Activated CD8-positive, alpha-beta memory T cell treated with anti-CD3 and anti-CD28 coated beads for 48 hours (primary cell): ENCODE measurements at regions not wholly inside any gene's neighbourhood (a gene's known extent, or its start where the extent isn't known, plus 50 kb on each side); places are given as distances from the start of the nearest gene placed in this dataset.
A peak's percentile ranks its signal among the peaks of the same experiment; 100 is the strongest.

Experiments
- DNase-seq, 3 experiments: peaks; one replicate each; pipeline ENCODE4 v3.0.0-alpha.2; 2020; ENCODE audit warnings: low read depth in 2 of 3, low spot score in 2 of 3

DNA sequence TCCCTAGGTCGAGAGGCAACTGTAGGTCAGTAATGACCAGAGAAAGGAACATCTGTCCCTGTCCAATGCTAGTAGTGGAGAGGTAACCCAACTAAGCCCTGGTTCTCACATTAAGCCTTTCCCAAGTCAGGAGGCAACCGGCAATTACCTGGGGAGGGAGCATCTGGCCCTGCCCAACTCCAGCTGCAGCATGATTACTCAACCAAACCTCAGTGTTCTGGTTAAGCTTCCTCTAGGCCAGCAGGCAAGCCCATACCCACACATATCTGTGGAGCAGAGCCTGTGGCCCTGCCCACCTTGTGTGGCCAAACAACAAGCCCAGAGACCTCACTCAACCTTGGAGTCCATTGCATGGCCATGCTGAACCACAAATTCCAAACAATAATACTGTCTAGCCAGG, 220.8 kb upstream of the SLC24A2 start:
- DNase-seq = no peak

DNA sequence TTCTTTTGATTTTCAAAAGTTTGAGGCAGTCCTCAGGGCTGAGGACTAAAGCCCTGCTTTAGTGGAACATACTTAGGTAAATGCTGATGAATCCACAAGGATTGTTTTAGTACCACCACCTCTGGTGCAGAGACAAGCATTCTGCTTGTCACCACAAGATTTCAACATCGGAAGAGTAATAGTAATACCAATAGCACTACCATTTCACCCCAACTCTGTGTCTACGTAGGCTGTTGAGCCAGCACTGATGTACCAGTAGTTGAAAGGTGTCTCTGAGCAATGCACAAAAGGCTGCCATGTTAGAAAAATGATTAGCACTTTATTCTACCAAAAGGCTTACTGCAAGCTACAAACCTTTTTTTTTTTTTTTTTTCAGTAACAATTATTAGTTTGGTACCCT, 213.2 kb upstream of the SLC24A2 start:
- no peak for DNase-seq

DNA sequence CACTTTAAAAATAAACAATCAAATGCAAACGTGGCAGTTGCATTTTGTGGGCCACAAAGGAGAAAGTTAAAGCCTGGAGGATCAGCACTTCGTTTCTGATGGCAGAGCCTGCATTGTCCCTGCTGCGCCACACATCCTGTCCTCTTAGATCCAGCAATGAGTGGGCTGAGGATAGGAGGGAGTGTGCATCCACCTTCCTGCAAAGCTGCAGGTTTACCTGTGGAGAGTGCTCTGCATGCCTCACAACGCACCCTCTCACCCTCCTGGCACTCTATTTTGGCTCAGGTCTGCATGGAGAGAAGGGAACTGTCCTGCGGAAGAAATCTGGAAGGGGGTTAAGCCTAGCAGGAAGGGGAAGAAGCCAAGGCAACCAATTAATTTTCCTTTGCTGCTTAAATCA, 212.2 kb upstream of the SLC24A2 start:
- no peak for DNase-seq

- peak in 2 of 3 experiments; percentile 30 to 38 for DNase-seq
Observed at GRCh38 chr9:19999491-20000057, 210.7 kb upstream of the SLC24A2 start.

DNA sequence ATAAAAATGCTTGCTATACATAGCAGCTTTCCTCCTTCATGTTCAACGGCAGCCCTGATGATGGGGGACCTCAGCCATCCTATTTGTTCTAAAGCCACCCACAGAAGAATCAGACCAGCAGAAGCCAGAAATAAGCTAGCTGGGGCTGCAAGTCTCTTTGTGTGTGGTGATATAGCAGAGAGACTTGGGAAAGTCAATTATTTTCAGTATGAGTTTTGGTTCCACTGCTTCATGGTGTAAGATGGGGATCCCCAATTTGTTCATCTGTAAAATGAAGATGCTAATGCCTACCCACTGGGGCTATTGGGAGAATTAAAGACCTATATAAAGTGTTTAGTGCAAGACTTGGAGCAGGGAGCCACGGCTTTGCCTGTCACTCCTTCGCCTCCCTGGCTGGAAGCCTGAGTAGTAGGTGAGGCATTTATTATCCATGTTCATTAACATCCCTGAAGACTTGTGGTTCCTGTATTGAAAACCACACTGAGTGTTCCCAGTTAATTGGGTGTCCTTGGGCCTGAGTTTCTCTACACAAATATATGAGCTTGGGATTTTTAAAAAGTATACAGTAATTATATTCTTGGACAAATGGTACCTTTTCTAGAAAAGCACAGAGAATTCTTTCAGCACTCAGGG, 210.1 kb upstream of the SLC24A2 start:
- no peak for DNase-seq

DNA sequence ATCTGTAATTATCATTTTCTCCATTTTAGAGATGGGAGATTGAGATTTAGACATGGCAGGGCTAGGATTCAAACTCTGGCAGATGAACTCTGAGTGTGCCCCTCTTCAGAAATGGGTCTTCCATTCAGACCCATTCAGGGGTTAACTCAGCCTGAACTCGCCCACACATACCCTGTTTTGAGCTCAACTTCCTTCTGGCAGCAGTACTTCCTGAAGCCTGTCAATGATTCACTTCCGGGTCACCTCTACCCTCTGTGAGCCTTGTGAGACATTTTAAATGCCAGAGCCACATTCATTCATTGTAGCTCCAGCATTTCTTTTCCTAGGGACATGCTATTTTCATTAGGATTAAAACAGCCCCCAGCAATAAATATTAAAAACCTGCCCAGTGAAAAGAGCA, 209.3 kb upstream of the SLC24A2 start:
- DNase-seq = no peak

DNA sequence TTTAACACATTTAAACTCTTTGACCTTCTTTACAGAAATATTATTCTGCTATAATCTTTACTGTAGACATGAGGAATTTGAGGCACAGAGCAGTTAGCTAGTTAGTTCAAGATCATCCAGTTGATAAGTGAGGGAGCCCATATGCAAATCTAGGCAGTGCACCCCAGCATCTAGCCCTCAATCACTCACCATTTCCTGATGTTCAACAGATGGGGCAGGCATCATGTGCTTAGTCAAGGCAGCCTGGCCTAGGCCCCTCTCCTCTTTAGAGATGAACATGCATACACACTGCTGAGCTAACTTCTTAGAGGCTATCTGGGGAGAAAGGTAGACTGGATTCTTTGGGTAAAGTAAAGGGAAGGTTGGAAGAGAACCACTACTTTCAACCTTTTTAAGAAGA, 206.8 kb upstream of the SLC24A2 start:
- no peak for DNase-seq

- DNase-seq = no peak
Observed at GRCh38 chr9:19994296-19994695, 205.5 kb upstream of the SLC24A2 start.

GRCh38 chr9:19992556-19992955, 203.7 kb upstream of the SLC24A2 start:
- no peak for DNase-seq

- DNase-seq = no peak
Observed at GRCh38 chr9:19989213-19989612, 200.4 kb upstream of the SLC24A2 start.

- no peak for DNase-seq
Observed at GRCh38 chr9:19988281-19988680, 199.4 kb upstream of the SLC24A2 start.

DNA sequence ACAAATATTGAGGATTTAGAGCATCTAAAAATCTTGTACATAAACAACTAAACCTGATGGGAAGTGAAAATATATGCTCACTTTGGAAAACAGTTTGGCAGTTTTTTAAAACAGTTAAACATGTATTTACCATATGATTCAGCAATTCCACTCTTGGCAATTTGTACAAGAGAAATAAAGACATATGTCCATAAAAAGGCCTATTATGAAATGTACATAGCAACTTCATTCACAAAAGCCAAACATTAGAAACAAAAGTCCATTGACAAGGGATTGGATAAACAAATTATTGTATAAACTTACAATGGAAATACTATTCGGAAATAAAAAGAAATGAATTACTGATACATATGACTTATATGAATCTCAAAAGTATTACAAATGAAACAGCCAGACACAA, 196.2 kb upstream of the SLC24A2 start:
- DNase-seq = no peak

DNA sequence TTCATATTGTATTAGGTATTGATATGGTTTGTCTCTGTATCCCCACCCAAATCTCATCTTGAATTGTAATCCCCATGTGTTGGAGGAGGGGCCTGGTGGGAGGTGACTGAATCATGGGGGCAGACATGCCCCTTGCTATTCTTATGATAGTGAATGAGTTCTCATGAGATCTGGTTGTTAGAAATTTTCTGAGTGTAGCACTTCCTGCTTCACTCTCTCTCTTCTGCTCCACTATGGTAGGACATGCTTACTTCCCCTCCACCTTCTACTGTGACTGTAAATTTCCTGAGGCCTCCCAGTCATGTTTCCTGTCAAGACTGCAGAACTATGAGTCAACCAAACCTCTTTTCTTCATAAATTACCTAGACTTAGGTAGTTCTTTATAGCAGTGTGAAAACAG, 187.4 kb upstream of the SLC24A2 start:
- no peak for DNase-seq

- no peak for DNase-seq
Observed at GRCh38 chr9:19975499-19975898, 186.7 kb upstream of the SLC24A2 start.

DNA sequence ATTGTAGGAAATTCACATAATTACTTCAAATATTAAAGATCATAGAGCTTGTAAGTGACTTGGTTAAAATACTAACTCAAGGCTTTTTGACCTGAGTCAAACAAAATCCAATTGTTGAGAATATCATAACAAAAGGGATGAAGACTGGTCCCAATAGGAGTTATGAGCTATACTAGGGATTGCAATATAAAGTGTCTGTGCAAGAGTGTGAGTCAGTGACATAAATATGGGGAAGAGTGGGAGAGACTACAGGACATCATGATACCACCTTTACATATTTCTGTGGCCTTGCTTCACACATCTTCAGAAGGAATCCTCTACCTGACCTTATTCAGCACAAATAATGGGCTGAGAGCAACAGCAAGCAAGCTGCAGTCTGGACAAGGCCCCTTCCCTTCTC, 180.9 kb upstream of the SLC24A2 start:
- DNase-seq = no peak

DNA sequence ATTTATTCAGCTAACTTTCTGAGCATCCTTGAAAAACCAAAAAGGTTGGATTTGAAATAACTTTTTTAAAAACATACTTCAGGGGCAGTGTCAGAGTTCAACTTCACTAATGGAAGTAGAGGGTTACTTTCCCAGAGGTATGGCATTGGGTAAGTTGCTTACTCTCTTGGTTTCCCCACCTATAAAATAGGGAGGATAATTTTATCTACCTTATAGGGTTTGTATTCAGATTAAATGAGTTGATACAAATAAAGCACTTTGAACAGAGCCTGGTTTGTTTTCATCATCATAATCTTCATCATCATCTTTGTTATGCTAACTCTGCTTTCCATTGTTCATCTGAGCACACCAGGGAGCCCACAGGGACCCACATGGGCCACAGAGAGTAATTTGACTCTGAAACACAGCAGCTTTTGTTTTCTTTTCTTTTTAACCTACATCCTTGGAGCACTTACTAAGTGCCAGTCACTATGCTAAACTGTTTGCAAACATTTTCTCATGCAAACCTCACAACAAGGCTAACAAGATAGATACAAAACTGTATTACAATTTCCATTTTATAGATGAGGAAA, 179.1 kb upstream of the SLC24A2 start:
- DNase-seq = no peak

- DNase-seq = no peak
Observed at GRCh38 chr9:19967216-19967887, 178.5 kb upstream of the SLC24A2 start.

GRCh38 chr9:19965336-19965735, 176.5 kb upstream of the SLC24A2 start:
- no peak for DNase-seq

DNA sequence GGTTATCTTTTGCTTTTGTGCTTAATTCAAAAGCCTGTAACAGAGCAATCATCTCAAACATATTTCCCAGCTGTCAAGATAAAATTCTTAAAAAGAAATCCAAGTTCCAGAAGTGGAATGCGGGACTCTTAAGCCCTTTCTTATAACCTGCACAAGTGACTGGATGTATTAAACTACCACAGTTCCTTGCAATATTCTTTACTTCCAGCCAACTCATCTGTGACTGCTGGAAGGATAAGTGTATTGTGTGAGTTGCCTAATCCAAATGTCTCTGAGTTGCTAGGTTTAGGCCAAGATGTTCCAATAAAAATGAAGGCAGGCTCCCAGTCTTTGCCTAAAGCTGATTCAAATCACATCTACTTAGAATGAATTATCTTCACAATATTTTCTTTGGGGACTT, 159.2 kb upstream of the SLC24A2 start:
- DNase-seq = no peak

DNA sequence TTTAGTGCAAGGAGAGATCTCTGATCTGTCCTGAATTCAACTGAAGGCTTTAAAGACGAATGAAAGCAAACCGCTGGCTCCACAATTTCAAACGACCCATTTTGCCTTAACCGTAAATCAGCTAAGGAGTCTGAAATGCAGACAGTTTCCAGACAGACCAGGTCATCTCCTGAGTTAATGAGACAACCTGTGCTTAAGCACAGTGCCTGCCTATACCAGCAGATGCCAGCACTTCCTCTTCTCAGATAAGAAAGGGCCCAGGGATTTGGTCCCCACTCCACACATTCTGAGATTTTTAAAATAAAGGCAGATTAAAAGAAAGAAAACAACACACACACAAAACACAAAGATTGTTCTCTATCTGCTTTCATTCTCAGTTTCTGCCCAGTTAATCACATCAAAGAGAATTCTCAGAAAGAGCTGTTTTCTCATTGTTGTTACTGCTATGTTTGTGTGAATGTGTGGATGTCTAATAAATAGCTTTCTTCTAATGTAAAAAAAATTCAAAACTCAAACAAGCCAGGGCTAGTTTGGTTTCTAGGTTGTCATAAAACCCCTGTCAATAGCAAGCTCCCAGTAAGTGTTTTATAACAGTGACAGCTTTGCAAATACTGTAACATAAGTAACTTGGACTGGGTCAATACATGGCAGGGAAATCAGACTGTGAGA, 157.7 kb upstream of the SLC24A2 start:
- no peak for DNase-seq

DNA sequence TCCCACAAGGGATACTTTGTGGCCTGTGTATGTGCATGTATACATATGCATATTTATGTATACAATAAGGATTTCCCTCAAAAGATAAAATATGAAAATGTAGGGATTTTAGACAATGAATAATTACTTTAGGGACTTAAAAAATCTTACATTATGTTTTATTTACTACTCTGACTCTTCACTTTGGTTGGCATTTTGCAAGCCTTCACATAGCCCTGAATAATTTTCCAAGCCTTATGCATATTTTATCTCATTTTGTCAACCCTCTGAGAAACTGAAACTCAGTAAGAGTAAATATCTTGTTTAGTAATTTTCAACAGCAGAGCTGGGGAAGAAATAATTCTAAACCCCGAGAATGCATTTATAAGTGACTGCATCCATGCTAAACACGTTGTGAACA, 153.0 kb upstream of the SLC24A2 start:
- DNase-seq = no peak
